HEK293 (cell line): ENCODE measurements at regions not wholly inside any gene's neighbourhood (a gene's known extent, or its start where the extent isn't known, plus 50 kb on each side); places are given as distances from the start of the nearest gene placed in this dataset.

Source experiments
- MYNN ChIP-seq: fragments of 450-650 bp; formaldehyde crosslinking; IDR thresholded peaks from 2 replicates; pipeline ENCODE4 v1.5.1; 2016; ENCODE audit warnings: missing biosample characterization, missing genetic modification characterization, borderline replicate concordance
- MZF1 ChIP-seq: fragments of 450-650 bp; formaldehyde crosslinking; IDR thresholded peaks from 2 replicates; pipeline ENCODE4 v1.5.1; 2017; ENCODE audit warnings: missing biosample characterization, missing genetic modification characterization, borderline replicate concordance
- REPIN1 ChIP-seq: fragments of 450-650 bp; formaldehyde crosslinking; IDR thresholded peaks from 2 replicates; pipeline ENCODE4 v1.5.1; 2017; ENCODE audit warnings: missing biosample characterization, missing genetic modification characterization, low read depth
- YY1 ChIP-seq: fragments of 450-650 bp; formaldehyde crosslinking; IDR thresholded peaks from 2 replicates; pipeline ENCODE4 v1.5.1; 2018; ENCODE audit warnings: missing biosample characterization, missing genetic modification characterization
- ZEB2 ChIP-seq: fragments of 450-650 bp; formaldehyde crosslinking; IDR thresholded peaks from 2 replicates; pipeline ENCODE4 v1.5.1; 2016; ENCODE audit warnings: missing biosample characterization, missing genetic modification characterization
- ZNF24 ChIP-seq: fragments of 450-650 bp; formaldehyde crosslinking; IDR thresholded peaks from 2 replicates; pipeline ENCODE4 v1.5.1; 2016; ENCODE audit warnings: missing biosample characterization, missing genetic modification characterization
- ZNF274 ChIP-seq, 2 experiments: fragments of 200-500 bp in 1 of 2; fragments of 450-650 bp in 1 of 2; sonication (Bioruptor generic) in 1 of 2; formaldehyde crosslinking in 1 of 2; IDR thresholded peaks; 2 replicates each; pipeline versions ENCODE4 v1.5.1 to v1.6.1; 2014 to 2016; ENCODE audit warnings: borderline replicate concordance in 1 of 2, inconsistent platforms in 1 of 2, low read length in 1 of 2, missing biosample characterization in 1 of 2, missing genetic modification characterization in 1 of 2
- ZNF623 ChIP-seq: fragments of 450-650 bp; formaldehyde crosslinking; IDR thresholded peaks from 2 replicates; pipeline ENCODE4 v1.5.1; 2016; ENCODE audit warnings: missing biosample characterization, missing genetic modification characterization
- ZNF670 ChIP-seq: fragments of 450-650 bp; formaldehyde crosslinking; IDR thresholded peaks from 2 replicates; pipeline ENCODE4 v1.5.1; 2016; ENCODE audit warnings: missing biosample characterization, missing genetic modification characterization, low read depth
- ZSCAN23 ChIP-seq: fragments of 450-650 bp; formaldehyde crosslinking; IDR thresholded peaks from 2 replicates; pipeline ENCODE4 v1.5.1; 2016; ENCODE audit warnings: missing biosample characterization, missing genetic modification characterization
- TF ChIP-seq, protein P1 (sequence below): fragments of 450-650 bp; formaldehyde crosslinking; IDR thresholded peaks from 2 replicates; pipeline ENCODE4 v1.5.1; 2016; ENCODE audit warnings: missing biosample characterization, missing genetic modification characterization
- TF ChIP-seq, protein P2 (sequence below): fragments of 450-650 bp; formaldehyde crosslinking; IDR thresholded peaks from 2 replicates; pipeline ENCODE4 v1.5.1; 2017; ENCODE audit warnings: missing biosample characterization, missing genetic modification characterization
- TF ChIP-seq, protein P3 (sequence below): sonication (generic); formaldehyde crosslinking; IDR thresholded peaks from 2 replicates; pipeline ENCODE4 v1.8.1; 2022; ENCODE audit warnings: mild to moderate bottlenecking, moderate library complexity, missing genetic modification reagents

DNA sequence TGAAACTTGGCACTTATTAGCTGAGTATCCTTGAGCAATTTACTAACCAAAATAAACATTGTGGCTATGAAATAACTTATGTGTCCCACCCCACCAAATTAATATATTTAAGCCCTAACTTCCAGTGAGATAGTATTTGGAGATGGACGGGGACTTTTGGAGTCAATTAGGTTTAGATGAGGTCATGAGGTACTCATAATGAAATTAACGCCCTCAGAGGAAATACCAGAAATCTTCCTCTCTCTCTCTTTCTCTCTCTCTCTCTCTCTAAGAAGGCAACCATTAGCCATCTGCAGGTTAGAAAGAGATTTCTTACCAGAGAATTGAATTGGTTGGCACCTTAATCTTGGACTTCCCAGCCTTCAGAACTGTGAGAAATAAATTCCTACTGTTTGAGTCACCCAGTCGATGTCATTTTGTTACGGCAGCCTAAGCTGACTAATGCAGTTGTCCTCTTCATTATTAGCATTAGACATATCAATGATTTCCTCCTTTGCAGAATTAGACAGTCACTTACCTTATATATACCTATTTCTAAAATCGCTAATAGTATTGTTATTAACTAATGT, 1284.0 kb downstream of the FAM181B start:
- TF ChIP-seq MZF1 (tag by site-specific recombination) (no peak), YY1 (tag by site-specific recombination) (no peak), ZNF623 (no peak), ZNF670 (tag by site-specific recombination) (no peak), MYNN (tag by site-specific recombination) (no peak), ZNF24 (no peak), ZEB2 (no peak), ZSCAN23 (no peak), ZNF274 (IDR thresholded peaks at IDR 0.05; ENCODE audit: low read length) (no peak), ZNF274 (tag by site-specific recombination; IDR thresholded peaks at IDR 0.05; ENCODE audit: borderline replicate concordance) (no peak), REPIN1 (tag by site-specific recombination) (no peak)
- TF ChIP-seq, protein P1, sequence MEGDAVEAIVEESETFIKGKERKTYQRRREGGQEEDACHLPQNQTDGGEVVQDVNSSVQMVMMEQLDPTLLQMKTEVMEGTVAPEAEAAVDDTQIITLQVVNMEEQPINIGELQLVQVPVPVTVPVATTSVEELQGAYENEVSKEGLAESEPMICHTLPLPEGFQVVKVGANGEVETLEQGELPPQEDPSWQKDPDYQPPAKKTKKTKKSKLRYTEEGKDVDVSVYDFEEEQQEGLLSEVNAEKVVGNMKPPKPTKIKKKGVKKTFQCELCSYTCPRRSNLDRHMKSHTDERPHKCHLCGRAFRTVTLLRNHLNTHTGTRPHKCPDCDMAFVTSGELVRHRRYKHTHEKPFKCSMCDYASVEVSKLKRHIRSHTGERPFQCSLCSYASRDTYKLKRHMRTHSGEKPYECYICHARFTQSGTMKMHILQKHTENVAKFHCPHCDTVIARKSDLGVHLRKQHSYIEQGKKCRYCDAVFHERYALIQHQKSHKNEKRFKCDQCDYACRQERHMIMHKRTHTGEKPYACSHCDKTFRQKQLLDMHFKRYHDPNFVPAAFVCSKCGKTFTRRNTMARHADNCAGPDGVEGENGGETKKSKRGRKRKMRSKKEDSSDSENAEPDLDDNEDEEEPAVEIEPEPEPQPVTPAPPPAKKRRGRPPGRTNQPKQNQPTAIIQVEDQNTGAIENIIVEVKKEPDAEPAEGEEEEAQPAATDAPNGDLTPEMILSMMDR (tag by site-specific recombination): no peak
- TF ChIP-seq, protein P2, sequence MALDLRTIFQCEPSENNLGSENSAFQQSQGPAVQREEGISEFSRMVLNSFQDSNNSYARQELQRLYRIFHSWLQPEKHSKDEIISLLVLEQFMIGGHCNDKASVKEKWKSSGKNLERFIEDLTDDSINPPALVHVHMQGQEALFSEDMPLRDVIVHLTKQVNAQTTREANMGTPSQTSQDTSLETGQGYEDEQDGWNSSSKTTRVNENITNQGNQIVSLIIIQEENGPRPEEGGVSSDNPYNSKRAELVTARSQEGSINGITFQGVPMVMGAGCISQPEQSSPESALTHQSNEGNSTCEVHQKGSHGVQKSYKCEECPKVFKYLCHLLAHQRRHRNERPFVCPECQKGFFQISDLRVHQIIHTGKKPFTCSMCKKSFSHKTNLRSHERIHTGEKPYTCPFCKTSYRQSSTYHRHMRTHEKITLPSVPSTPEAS: no peak
- TF ChIP-seq, protein P3, sequence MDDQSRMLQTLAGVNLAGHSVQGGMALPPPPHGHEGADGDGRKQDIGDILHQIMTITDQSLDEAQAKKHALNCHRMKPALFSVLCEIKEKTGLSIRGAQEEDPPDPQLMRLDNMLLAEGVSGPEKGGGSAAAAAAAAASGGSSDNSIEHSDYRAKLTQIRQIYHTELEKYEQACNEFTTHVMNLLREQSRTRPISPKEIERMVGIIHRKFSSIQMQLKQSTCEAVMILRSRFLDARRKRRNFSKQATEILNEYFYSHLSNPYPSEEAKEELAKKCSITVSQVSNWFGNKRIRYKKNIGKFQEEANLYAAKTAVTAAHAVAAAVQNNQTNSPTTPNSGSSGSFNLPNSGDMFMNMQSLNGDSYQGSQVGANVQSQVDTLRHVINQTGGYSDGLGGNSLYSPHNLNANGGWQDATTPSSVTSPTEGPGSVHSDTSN (CRISPR knock-in tag): no peak
